ENCODE measurements at regions not wholly inside any gene's neighbourhood (a gene's known extent, or its start where the extent isn't known, plus 50 kb on each side); places are given as distances from the start of the nearest gene placed in this dataset.

DNA sequence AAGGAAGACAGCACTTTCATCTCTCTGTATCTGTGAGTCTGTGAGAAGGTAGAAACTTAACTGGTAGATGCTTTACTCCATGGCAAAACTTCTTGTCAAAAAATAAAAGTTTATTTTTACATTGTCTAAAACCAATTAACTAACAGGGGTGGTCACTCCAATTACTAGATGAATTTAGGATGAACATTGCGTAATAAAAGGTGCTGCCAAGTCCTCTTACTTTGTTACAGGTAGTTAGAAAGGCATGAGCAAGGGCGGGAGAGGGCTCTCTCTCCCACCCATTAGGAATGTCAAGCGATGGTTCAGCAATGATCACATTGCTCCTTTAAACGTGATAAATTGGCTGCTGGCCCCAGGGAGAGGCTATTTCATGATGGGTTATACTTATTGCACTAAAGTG, 512.3 kb downstream of the SLITRK5 start:
- no peak for TF ChIP-seq POLR2A (IDR thresholded peaks at IDR 0.05)
- TF ChIP-seq, protein P1, sequence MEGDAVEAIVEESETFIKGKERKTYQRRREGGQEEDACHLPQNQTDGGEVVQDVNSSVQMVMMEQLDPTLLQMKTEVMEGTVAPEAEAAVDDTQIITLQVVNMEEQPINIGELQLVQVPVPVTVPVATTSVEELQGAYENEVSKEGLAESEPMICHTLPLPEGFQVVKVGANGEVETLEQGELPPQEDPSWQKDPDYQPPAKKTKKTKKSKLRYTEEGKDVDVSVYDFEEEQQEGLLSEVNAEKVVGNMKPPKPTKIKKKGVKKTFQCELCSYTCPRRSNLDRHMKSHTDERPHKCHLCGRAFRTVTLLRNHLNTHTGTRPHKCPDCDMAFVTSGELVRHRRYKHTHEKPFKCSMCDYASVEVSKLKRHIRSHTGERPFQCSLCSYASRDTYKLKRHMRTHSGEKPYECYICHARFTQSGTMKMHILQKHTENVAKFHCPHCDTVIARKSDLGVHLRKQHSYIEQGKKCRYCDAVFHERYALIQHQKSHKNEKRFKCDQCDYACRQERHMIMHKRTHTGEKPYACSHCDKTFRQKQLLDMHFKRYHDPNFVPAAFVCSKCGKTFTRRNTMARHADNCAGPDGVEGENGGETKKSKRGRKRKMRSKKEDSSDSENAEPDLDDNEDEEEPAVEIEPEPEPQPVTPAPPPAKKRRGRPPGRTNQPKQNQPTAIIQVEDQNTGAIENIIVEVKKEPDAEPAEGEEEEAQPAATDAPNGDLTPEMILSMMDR (IDR thresholded peaks at IDR 0.05) = no peak
- no peaks in the 10 kb centered on the region for H3K9me3 ChIP-seq
- no peaks in the 10 kb centered on the region for H3K4me1 ChIP-seq
- no peaks in the 10 kb centered on the region for H3K36me3 ChIP-seq
- DNase-seq = no peak
- intact Hi-C loops (cut with DNase I) = no loop called here
- no peak overlapping the region for H3K4me3 ChIP-seq (replicated peaks in 1 of 3)
- H3K27ac ChIP-seq = no peak overlapping the region
- H3K27me3 ChIP-seq = no peaks in the 10 kb centered on the region
- WGBS, 2 donors = 70 to 75% methylated on average over 4 of the region's 4 CpGs

DNA sequence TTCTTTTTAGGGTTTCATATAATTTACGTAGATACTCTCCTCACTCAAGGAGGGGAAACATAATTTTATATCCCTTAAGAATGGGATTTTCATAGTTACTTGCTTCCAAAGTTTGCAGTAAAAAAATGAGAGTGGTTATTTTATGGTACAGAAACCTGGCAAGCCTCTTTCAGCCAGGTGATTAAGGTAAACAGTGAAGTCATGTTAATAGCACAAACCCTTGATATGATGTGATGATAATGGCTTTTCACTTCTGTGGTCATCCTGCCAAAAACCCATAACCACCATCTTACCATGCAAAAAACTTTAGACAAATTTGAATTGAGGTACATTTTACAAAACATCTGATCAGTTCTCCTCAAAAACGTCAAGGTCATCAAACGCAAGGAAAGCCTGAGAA, 517.8 kb downstream of the SLITRK5 start:
- H3K4me3 ChIP-seq (replicated peaks in 1 of 3) = no peak overlapping the region
- TF ChIP-seq, protein P1 (IDR thresholded peaks at IDR 0.05) = no peak
- no peak for TF ChIP-seq POLR2A (IDR thresholded peaks at IDR 0.05)
- intact Hi-C loops (cut with DNase I) = no loop called here
- H3K27ac ChIP-seq = peak overlapping the region in 1 of 3 donors; percentile 25
- WGBS, 2 donors = 91 to 94% methylated on average over 3 of the region's 3 CpGs
- no peaks in the 10 kb centered on the region for H3K9me3 ChIP-seq
- no peak for DNase-seq
- H3K36me3 ChIP-seq = no peaks in the 10 kb centered on the region
- no peaks in the 10 kb centered on the region for H3K27me3 ChIP-seq
- peaks cover 0 to 15% of the 10 kb centered on the region in 2 donors for H3K4me1 ChIP-seq

DNA sequence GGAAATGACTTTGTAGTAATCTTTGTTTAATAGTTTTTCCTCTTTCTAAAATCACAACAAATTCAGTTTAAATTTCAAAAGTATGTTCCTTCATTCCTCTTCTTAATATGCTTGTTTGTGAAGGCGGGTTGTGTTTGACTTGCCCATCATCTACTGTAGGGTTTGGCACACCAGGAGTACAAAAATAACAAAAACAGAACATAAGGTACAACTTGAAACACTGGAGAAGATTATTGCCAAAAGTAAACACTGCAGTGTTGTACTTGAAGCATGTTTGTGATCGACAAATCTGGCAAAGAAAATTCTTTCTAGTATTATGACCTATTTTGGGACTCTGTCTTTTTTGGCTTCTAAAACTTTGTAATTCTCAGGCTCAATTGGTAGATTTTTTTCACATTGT, 518.6 kb downstream of the SLITRK5 start:
- no peak for DNase-seq
- WGBS, 2 donors = 23 to 27% methylated on average over 2 of the region's 2 CpGs
- intact Hi-C loops (cut with DNase I) = no loop called here
- H3K9me3 ChIP-seq = no peaks in the 10 kb centered on the region
- H3K4me3 ChIP-seq (replicated peaks in 1 of 3) = no peak overlapping the region
- no peak for TF ChIP-seq POLR2A (IDR thresholded peaks at IDR 0.05)
- TF ChIP-seq, protein P1 (IDR thresholded peaks at IDR 0.05) = peak in 1 of 6 experiments; percentile 6
- no peaks in the 10 kb centered on the region for H3K36me3 ChIP-seq
- H3K27me3 ChIP-seq = no peaks in the 10 kb centered on the region
- peaks cover 0 to 15% of the 10 kb centered on the region in 2 donors for H3K4me1 ChIP-seq
- no peak overlapping the region for H3K27ac ChIP-seq

DNA sequence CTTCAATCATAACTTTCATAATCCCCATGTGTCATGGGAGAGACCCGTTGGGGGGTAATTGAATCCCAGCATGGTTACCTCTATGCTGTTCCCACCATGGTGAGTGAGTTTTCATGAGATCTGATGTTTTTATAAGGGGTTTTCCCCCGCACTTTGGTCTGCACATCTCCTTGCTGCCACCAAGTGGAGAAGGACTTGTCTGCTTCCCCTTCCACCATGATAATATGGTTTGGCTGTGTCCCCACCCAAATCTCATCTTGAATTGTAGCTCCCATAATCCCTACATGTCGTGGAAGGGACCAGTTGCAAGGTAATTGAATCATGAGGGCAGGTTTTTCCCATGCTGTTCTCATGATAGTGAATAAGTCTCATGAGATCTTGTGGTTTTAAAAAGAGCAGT, 524.9 kb downstream of the SLITRK5 start:
- Histone ChIP-seq H3K27ac (no peak overlapping the region), H3K9me3 (no peaks in the 10 kb centered on the region), H3K27me3 (no peaks in the 10 kb centered on the region), H3K36me3 (no peaks in the 10 kb centered on the region), H3K4me3 (replicated peaks in 1 of 3) (no peak overlapping the region), H3K4me1 (no peaks in the 10 kb centered on the region)
- DNase-seq = no peak
- intact Hi-C loops (cut with DNase I) = no loop called here
- no peak for TF ChIP-seq POLR2A (IDR thresholded peaks at IDR 0.05)
- TF ChIP-seq, protein P1 (IDR thresholded peaks at IDR 0.05) = no peak
- 80 to 82% methylated on average over 3 of the region's 3 CpGs for WGBS, 2 donors

DNA sequence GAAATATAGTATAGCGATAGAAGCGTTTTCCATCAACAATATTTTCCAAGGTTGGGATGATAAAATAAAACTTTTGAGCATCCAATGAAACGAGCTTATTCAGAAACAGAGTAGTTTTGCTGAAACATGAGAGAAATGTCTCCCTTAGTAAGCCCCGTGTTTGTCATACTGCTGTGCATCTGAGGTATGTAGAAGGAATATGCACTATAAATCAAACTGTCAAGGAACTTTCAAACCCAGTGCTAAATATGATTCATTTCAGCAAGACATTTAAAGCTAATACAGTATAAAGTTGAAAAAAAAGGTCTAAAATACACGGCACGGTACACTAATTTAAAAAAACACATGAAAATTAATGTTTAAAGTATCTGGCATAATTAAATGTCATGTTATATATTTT, 546.2 kb downstream of the SLITRK5 start:
- no peak overlapping the region for H3K27ac ChIP-seq
- H3K4me1 ChIP-seq = no peaks in the 10 kb centered on the region
- TF ChIP-seq POLR2A (IDR thresholded peaks at IDR 0.05) = no peak
- TF ChIP-seq, protein P1 (IDR thresholded peaks at IDR 0.05) = no peak
- no peaks in the 10 kb centered on the region for H3K27me3 ChIP-seq
- no peak for DNase-seq
- H3K4me3 ChIP-seq (replicated peaks in 1 of 3) = no peak overlapping the region
- H3K9me3 ChIP-seq = no peaks in the 10 kb centered on the region
- no peaks in the 10 kb centered on the region for H3K36me3 ChIP-seq
- intact Hi-C loops (cut with DNase I) = no loop called here
- WGBS, 2 donors = 77 to 81% methylated on average over 6 of the region's 6 CpGs

Measured in thyroid gland (tissue), 4 donors.